Spleen (tissue), 7 donors: ENCODE measurements at regions not wholly inside any gene's neighbourhood (a gene's known extent, or its start where the extent isn't known, plus 50 kb on each side); places are given as distances from the start of the nearest gene placed in this dataset.

Experiments
- CTCF ChIP-seq, 11 experiments: fragments of 200-600 bp in 7 of 11; fragments of 450-650 bp in 4 of 11; sonication (generic) in 4 of 11; IDR thresholded peaks in 8 of 11; conservative IDR thresholded peaks in 3 of 11; 1 replicate in 7 of 11; 2 replicates in 4 of 11; pipeline versions ENCODE4 v1.4.0 to v1.8.0; 2016 to 2021; ENCODE audit warnings: antibody characterized with exemption in 11 of 11, inconsistent platforms in 4 of 11, mild to moderate bottlenecking in 1 of 11
- POLR2AphosphoS5 ChIP-seq, 3 donors: sonication (generic); formaldehyde crosslinking; IDR thresholded peaks; one replicate each; pipeline ENCODE4 v1.5.1; 2017; ENCODE audit warnings: antibody characterized with exemption in 3 of 3
- donor health status: DM: no; HTN: no; CAD: no; lungs with moderate emphysema.
- donor health status: DM: no; HTN: no; CAD: no.
- donor health status: DM: no; HTN: no; CAD: no.

- TF ChIP-seq CTCF (IDR thresholded peaks at IDR 0.05 in 8 of 11, conservative IDR thresholded peaks at IDR 0.05 in 3 of 11) = peak in 1 of 11 experiments; percentile 30
- peak in 2 of 3 donors; percentile 74 to 95 for TF ChIP-seq POLR2AphosphoS5 (IDR thresholded peaks at IDR 0.05)
Observed at GRCh38 chr2:64260817-64261216, 116.6 kb upstream of the PELI1 start.
